ENCODE measurements at regions not wholly inside any gene's neighbourhood (a gene's known extent, or its start where the extent isn't known, plus 50 kb on each side); places are given as distances from the start of the nearest gene placed in this dataset.

DNA sequence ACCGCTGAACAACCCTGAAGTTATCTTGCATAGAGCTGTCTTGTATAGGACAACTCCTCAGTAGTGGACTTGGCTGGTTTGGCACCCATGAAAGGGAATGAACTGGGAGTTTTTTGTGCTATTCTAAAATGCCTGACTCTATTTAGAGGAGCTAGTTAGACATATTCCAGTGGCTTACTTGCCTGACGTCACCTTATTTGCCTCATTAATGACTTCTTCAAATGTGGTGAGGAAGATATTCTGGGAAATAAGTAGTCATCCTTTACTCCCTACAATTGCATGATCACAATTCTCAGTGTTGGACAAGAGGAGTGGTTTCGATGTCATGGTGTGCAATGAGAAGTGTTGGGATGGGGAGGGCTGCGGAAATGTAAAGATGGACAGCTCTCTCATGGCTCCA, 509.2 kb upstream of the MDFIC2 start:
- Histone ChIP-seq H3K79me2 (ENCODE audit: insufficient read depth, low read length) (no peaks in the 10 kb centered on the region), H3K9me3 (ENCODE audit: insufficient read depth, low read length) (no peaks in the 10 kb centered on the region), H4K20me1 (ENCODE audit: low read depth, low read length) (no peaks in the 10 kb centered on the region), H3K27me3 (ENCODE audit: low read length) (no peaks in the 10 kb centered on the region; the same call in 1 of the 2 replicates), H3K4me2 (ENCODE audit: low read depth, low read length, poor library complexity, severe bottlenecking) (no peak overlapping the region), H3K4me3 (ENCODE audit: insufficient read depth, low read length, poor library complexity, severe bottlenecking) (no peak overlapping the region), H3K9me2 (replicated peaks; ENCODE audit: insufficient read depth, low read length) (no peaks in the 10 kb centered on the region), H3K36me3 (ENCODE audit: low read length) (no peaks in the 10 kb centered on the region), H3K27ac (ENCODE audit: low read depth, low read length) (no peak overlapping the region), H3F3A (ENCODE audit: insufficient read depth) (no peaks in the 10 kb centered on the region), H3K9ac (ENCODE audit: low read length) (no peak overlapping the region), H2AFZ (ENCODE audit: low read depth, low read length, severe bottlenecking) (no peak overlapping the region)
- no peak for TF ChIP-seq EZH2phosphoT487 (conservative IDR thresholded peaks at IDR 0.05; ENCODE audit: low read length)
- TF ChIP-seq, protein P1, sequence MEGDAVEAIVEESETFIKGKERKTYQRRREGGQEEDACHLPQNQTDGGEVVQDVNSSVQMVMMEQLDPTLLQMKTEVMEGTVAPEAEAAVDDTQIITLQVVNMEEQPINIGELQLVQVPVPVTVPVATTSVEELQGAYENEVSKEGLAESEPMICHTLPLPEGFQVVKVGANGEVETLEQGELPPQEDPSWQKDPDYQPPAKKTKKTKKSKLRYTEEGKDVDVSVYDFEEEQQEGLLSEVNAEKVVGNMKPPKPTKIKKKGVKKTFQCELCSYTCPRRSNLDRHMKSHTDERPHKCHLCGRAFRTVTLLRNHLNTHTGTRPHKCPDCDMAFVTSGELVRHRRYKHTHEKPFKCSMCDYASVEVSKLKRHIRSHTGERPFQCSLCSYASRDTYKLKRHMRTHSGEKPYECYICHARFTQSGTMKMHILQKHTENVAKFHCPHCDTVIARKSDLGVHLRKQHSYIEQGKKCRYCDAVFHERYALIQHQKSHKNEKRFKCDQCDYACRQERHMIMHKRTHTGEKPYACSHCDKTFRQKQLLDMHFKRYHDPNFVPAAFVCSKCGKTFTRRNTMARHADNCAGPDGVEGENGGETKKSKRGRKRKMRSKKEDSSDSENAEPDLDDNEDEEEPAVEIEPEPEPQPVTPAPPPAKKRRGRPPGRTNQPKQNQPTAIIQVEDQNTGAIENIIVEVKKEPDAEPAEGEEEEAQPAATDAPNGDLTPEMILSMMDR (IDR thresholded peaks at IDR 0.05; ENCODE audit: insufficient read depth, low read length, poor library complexity, severe bottlenecking) = no peak

DNA sequence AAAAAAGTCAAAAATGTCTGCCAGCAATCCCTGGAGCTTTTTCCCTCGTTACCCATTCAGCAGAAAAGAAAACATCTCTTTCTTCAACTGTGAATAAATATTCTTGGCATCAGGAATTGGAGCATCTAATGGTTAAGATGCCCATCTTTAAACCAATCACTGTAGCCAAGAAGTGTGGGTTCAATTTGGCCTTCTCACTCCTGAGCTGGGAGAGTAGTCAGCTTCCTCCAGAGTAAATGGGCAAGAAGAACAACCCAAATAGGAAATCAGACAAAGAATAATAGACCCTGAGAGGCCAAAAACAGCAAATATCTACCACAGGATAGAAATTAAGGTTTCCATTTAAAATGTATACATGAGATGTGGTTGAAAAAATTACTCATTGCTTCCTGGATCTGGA, 508.0 kb upstream of the MDFIC2 start:
- no peak overlapping the region for H3K27ac ChIP-seq (ENCODE audit: low read depth, low read length)
- no peaks in the 10 kb centered on the region for H3F3A ChIP-seq (ENCODE audit: insufficient read depth)
- H3K9me2 ChIP-seq (replicated peaks; ENCODE audit: insufficient read depth, low read length) = no peaks in the 10 kb centered on the region
- no peak overlapping the region for H3K9ac ChIP-seq (ENCODE audit: low read length)
- no peak overlapping the region for H3K4me3 ChIP-seq (ENCODE audit: insufficient read depth, low read length, poor library complexity, severe bottlenecking)
- H3K9me3 ChIP-seq (ENCODE audit: insufficient read depth, low read length) = no peaks in the 10 kb centered on the region
- no peak overlapping the region for H3K4me2 ChIP-seq (ENCODE audit: low read depth, low read length, poor library complexity, severe bottlenecking)
- H3K79me2 ChIP-seq (ENCODE audit: insufficient read depth, low read length) = no peaks in the 10 kb centered on the region
- H2AFZ ChIP-seq (ENCODE audit: low read depth, low read length, severe bottlenecking) = no peak overlapping the region
- TF ChIP-seq EZH2phosphoT487 (conservative IDR thresholded peaks at IDR 0.05; ENCODE audit: low read length) = no peak
- TF ChIP-seq, protein P1 (IDR thresholded peaks at IDR 0.05; ENCODE audit: insufficient read depth, low read length, poor library complexity, severe bottlenecking) = no peak
- no peaks in the 10 kb centered on the region for H3K36me3 ChIP-seq (ENCODE audit: low read length)
- H4K20me1 ChIP-seq (ENCODE audit: low read depth, low read length) = no peaks in the 10 kb centered on the region
- no peaks in the 10 kb centered on the region; the same call in 1 of the 2 replicates for H3K27me3 ChIP-seq (ENCODE audit: low read length)

DNA sequence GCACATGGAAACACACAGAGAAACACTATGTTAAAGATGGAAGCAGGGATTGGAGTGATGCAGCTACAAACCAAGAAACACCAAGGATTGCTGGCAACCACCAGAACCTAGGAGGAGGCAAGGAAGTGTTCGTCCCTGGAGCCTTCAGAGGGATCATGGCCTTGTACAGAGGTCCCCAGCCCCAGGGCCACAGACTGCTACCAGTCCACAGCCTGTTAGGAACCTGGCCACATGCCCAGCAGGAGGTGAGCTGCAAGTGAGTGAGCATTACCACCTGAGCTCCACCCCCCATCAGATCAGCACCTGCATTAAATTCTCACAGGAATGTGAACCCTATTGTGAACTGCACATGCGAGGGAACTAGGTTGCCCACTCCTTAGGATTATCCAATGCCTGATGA, 505.7 kb upstream of the MDFIC2 start:
- H3K4me2 ChIP-seq (ENCODE audit: low read depth, low read length, poor library complexity, severe bottlenecking) = no peak overlapping the region
- H3K36me3 ChIP-seq (ENCODE audit: low read length) = no peaks in the 10 kb centered on the region
- H3F3A ChIP-seq (ENCODE audit: insufficient read depth) = no peaks in the 10 kb centered on the region
- H3K27me3 ChIP-seq (ENCODE audit: low read length) = no peaks in the 10 kb centered on the region
- no peak overlapping the region for H3K9ac ChIP-seq (ENCODE audit: low read length)
- H4K20me1 ChIP-seq (ENCODE audit: low read depth, low read length) = no peaks in the 10 kb centered on the region
- no peaks in the 10 kb centered on the region for H3K9me2 ChIP-seq (replicated peaks; ENCODE audit: insufficient read depth, low read length)
- TF ChIP-seq EZH2phosphoT487 (conservative IDR thresholded peaks at IDR 0.05; ENCODE audit: low read length) = no peak
- TF ChIP-seq, protein P1 (IDR thresholded peaks at IDR 0.05; ENCODE audit: insufficient read depth, low read length, poor library complexity, severe bottlenecking) = no peak
- H3K9me3 ChIP-seq (ENCODE audit: insufficient read depth, low read length) = no peaks in the 10 kb centered on the region
- H3K79me2 ChIP-seq (ENCODE audit: insufficient read depth, low read length) = no peaks in the 10 kb centered on the region
- no peak overlapping the region for H3K4me3 ChIP-seq (ENCODE audit: insufficient read depth, low read length, poor library complexity, severe bottlenecking)
- no peak overlapping the region for H2AFZ ChIP-seq (ENCODE audit: low read depth, low read length, severe bottlenecking)
- H3K27ac ChIP-seq (ENCODE audit: low read depth, low read length) = no peak overlapping the region

Data from SU-DHL-6 (cell line).